WTC11 (cell line): ENCODE measurements at regions not wholly inside any gene's neighbourhood (a gene's known extent, or its start where the extent isn't known, plus 50 kb on each side); places are given as distances from the start of the nearest gene placed in this dataset.

ENCODE experiments used
- ATAC-seq: fragments of 200-7000 bp; cut with Tn5 transposase; 2 replicates; pipeline ENCODE4 v1.10.0; 2021; ENCODE audit warnings: mild to moderate bottlenecking, moderate library complexity
- CTCF ChIA-PET: fragments of 300-600 bp; sonication (Branson Sonifier 250); formaldehyde crosslinking; loops from one replicate; lab custom pipeline; 2021; ENCODE audit warnings: antibody characterized with exemption; lab: Charles Lee
- POLR2A ChIA-PET: fragments of 350-600 bp; sonication (Branson Sonifier 250); formaldehyde crosslinking; loops from one replicate; lab custom pipeline; 2021; ENCODE audit warnings: antibody characterized with exemption; lab: Charles Lee
- DNase-seq: peaks from one replicate; pipeline ENCODE4 v3.0.0; 2021; ENCODE audit warnings: low spot score
- H3K27ac Mint-ChIP-seq: 2 replicates; pipeline ENCODE4 v1.8.0; 2021; ENCODE audit warnings: mixed read lengths
- H3K27me3 Mint-ChIP-seq: 2 replicates; pipeline ENCODE4 v1.8.0; 2021; ENCODE audit warnings: low read depth, mild to moderate bottlenecking, moderate library complexity, mixed read lengths
- H3K36me3 Mint-ChIP-seq: 2 replicates; pipeline ENCODE4 v1.8.0; 2021; ENCODE audit warnings: mixed read lengths
- H3K4me1 Mint-ChIP-seq: 2 replicates; pipeline ENCODE4 v1.8.0; 2022; ENCODE audit warnings: mixed read lengths
- H3K4me3 Mint-ChIP-seq: 2 replicates; pipeline ENCODE4 v1.8.0; 2021; ENCODE audit warnings: mild to moderate bottlenecking, moderate library complexity, mixed read lengths
- H3K9me3 Mint-ChIP-seq: 2 replicates; pipeline ENCODE4 v1.8.0; 2021; ENCODE audit warnings: mixed read lengths
- AR ChIP-seq: fragments of 250-450 bp; sonication (Bioruptor Pico); IDR thresholded peaks from 2 replicates; pipeline ENCODE4 v1.9.0; 2021; ENCODE audit warnings: mild to moderate bottlenecking
- CBFB ChIP-seq: sonication (generic); formaldehyde crosslinking; IDR thresholded peaks from 2 replicates; pipeline ENCODE4 v1.8.1; 2022; ENCODE audit warnings: mild to moderate bottlenecking, low read depth, missing genetic modification reagents
- CTCF ChIP-seq: fragments of 200-600 bp; IDR thresholded peaks from 2 replicates; pipeline ENCODE4 v1.8.0; 2022; ENCODE audit warnings: antibody characterized with exemption
- E2F5 ChIP-seq: sonication (generic); formaldehyde crosslinking; IDR thresholded peaks from 2 replicates; pipeline ENCODE4 v1.8.1; 2022; ENCODE audit warnings: mild to moderate bottlenecking, moderate library complexity, missing genetic modification reagents
- EMX1 ChIP-seq: fragments of 250-450 bp; sonication (Bioruptor Pico); IDR thresholded peaks from 2 replicates; pipeline ENCODE4 v1.8.0; 2021; ENCODE audit warnings: mild to moderate bottlenecking
- ETV6 ChIP-seq: sonication (generic); formaldehyde crosslinking; IDR thresholded peaks from 2 replicates; pipeline ENCODE4 v1.8.1; 2022; ENCODE audit warnings: mild to moderate bottlenecking, missing genetic modification reagents
- FOXP1 ChIP-seq: sonication (generic); formaldehyde crosslinking; IDR thresholded peaks from 2 replicates; pipeline ENCODE4 v1.8.0; 2022; ENCODE audit warnings: missing genetic modification reagents, mild to moderate bottlenecking, moderate library complexity, borderline replicate concordance
- NR1H2 ChIP-seq: sonication (generic); formaldehyde crosslinking; IDR thresholded peaks from 2 replicates; pipeline ENCODE4 v1.9.0; 2021; ENCODE audit warnings: mild to moderate bottlenecking, moderate library complexity, missing genetic modification reagents
- NR2C2 ChIP-seq: sonication (generic); formaldehyde crosslinking; IDR thresholded peaks from 2 replicates; pipeline ENCODE4 v1.8.0; 2022; ENCODE audit warnings: mild to moderate bottlenecking, missing genetic modification reagents
- PRDM15 ChIP-seq: sonication (generic); formaldehyde crosslinking; IDR thresholded peaks from 2 replicates; pipeline ENCODE4 v1.8.0; 2022; ENCODE audit warnings: missing genetic modification reagents
- PRRX2 ChIP-seq: fragments of 250-450 bp; sonication (Bioruptor Pico); IDR thresholded peaks from 2 replicates; pipeline ENCODE4 v1.8.0; 2021; ENCODE audit warnings: mild to moderate bottlenecking
- SMAD3 ChIP-seq: sonication (generic); formaldehyde crosslinking; IDR thresholded peaks from 2 replicates; pipeline ENCODE4 v1.8.0; 2022; ENCODE audit warnings: missing genetic modification reagents, mild to moderate bottlenecking, borderline replicate concordance
- ZNF416 ChIP-seq: fragments of 250-450 bp; sonication (Bioruptor Pico); IDR thresholded peaks from 2 replicates; pipeline ENCODE4 v1.9.0; 2021; ENCODE audit warnings: mild to moderate bottlenecking, inconsistent platforms
- TF ChIP-seq, protein P1 (sequence below): fragments of 250-450 bp; sonication (Bioruptor Pico); IDR thresholded peaks from 2 replicates; pipeline ENCODE4 v1.9.0; 2021; ENCODE audit warnings: mild to moderate bottlenecking, borderline replicate concordance
- TF ChIP-seq, protein P2 (sequence below): sonication (generic); formaldehyde crosslinking; IDR thresholded peaks from 2 replicates; pipeline ENCODE4 v1.8.1; 2022; ENCODE audit warnings: low read depth, missing genetic modification reagents, borderline replicate concordance
- TF ChIP-seq, protein P3 (sequence below): sonication (generic); formaldehyde crosslinking; IDR thresholded peaks from 2 replicates; pipeline ENCODE4 v1.8.1; 2023; ENCODE audit warnings: mild to moderate bottlenecking, missing genetic modification reagents, moderate library complexity

DNA sequence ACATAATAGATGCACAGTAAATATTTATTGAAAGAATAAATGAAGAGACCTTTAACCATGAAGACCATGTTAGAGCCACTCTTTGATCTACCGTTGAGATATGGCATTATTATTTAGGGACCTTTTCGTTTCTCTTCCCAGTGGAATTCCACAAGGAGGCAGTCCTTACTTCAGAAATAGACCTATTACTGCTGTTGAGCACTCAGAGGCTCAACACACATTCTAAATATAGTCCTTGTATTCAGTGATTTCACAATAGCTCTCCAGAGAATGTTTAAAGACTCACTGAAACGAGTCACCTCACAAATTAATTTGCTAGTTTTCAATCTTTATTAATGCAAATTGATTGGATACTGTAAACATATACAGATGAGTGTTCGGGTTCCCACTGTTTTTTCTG is 603.8 kb downstream of the CDH8 start:
- no peaks in the 10 kb centered on the region; the same call in 1 of the 2 replicates for H3K27me3 Mint-ChIP-seq
- TF ChIP-seq PRRX2 (CRISPR knock-in tag): no peak
- no peak for TF ChIP-seq ETV6 (CRISPR knock-in tag)
- TF ChIP-seq PRDM15: no peak
- TF ChIP-seq FOXP1 (CRISPR knock-in tag): no peak
- TF ChIP-seq NR2C2 (CRISPR knock-in tag): no peak
- TF ChIP-seq SMAD3 (CRISPR knock-in tag): no peak
- TF ChIP-seq, protein P1, sequence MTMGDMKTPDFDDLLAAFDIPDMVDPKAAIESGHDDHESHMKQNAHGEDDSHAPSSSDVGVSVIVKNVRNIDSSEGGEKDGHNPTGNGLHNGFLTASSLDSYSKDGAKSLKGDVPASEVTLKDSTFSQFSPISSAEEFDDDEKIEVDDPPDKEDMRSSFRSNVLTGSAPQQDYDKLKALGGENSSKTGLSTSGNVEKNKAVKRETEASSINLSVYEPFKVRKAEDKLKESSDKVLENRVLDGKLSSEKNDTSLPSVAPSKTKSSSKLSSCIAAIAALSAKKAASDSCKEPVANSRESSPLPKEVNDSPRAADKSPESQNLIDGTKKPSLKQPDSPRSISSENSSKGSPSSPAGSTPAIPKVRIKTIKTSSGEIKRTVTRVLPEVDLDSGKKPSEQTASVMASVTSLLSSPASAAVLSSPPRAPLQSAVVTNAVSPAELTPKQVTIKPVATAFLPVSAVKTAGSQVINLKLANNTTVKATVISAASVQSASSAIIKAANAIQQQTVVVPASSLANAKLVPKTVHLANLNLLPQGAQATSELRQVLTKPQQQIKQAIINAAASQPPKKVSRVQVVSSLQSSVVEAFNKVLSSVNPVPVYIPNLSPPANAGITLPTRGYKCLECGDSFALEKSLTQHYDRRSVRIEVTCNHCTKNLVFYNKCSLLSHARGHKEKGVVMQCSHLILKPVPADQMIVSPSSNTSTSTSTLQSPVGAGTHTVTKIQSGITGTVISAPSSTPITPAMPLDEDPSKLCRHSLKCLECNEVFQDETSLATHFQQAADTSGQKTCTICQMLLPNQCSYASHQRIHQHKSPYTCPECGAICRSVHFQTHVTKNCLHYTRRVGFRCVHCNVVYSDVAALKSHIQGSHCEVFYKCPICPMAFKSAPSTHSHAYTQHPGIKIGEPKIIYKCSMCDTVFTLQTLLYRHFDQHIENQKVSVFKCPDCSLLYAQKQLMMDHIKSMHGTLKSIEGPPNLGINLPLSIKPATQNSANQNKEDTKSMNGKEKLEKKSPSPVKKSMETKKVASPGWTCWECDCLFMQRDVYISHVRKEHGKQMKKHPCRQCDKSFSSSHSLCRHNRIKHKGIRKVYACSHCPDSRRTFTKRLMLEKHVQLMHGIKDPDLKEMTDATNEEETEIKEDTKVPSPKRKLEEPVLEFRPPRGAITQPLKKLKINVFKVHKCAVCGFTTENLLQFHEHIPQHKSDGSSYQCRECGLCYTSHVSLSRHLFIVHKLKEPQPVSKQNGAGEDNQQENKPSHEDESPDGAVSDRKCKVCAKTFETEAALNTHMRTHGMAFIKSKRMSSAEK (CRISPR knock-in tag): no peak
- no peak for TF ChIP-seq NR1H2 (CRISPR knock-in tag)
- TF ChIP-seq, protein P2, sequence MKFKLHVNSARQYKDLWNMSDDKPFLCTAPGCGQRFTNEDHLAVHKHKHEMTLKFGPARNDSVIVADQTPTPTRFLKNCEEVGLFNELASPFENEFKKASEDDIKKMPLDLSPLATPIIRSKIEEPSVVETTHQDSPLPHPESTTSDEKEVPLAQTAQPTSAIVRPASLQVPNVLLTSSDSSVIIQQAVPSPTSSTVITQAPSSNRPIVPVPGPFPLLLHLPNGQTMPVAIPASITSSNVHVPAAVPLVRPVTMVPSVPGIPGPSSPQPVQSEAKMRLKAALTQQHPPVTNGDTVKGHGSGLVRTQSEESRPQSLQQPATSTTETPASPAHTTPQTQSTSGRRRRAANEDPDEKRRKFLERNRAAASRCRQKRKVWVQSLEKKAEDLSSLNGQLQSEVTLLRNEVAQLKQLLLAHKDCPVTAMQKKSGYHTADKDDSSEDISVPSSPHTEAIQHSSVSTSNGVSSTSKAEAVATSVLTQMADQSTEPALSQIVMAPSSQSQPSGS (CRISPR knock-in tag): no peak
- TF ChIP-seq CTCF: no peak
- no peak for TF ChIP-seq AR (CRISPR knock-in tag)
- no peak for TF ChIP-seq CBFB (CRISPR knock-in tag)
- TF ChIP-seq E2F5 (CRISPR knock-in tag): no peak
- no peak for TF ChIP-seq EMX1 (CRISPR knock-in tag)
- TF ChIP-seq, protein P3, sequence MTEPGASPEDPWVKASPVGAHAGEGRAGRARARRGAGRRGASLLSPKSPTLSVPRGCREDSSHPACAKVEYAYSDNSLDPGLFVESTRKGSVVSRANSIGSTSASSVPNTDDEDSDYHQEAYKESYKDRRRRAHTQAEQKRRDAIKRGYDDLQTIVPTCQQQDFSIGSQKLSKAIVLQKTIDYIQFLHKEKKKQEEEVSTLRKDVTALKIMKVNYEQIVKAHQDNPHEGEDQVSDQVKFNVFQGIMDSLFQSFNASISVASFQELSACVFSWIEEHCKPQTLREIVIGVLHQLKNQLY (CRISPR knock-in tag): no peak
- no peak for TF ChIP-seq ZNF416 (CRISPR knock-in tag)
- ChIA-PET POLR2A (no interaction called here), CTCF (no interaction called here)
- no peak overlapping the region for H3K4me3 Mint-ChIP-seq
- H3K9me3 Mint-ChIP-seq: no peaks in the 10 kb centered on the region
- DNase-seq (no peak), ATAC-seq (no peak)
- no peaks in the 10 kb centered on the region for H3K36me3 Mint-ChIP-seq
- H3K4me1 Mint-ChIP-seq: no peaks in the 10 kb centered on the region
- H3K27ac Mint-ChIP-seq: no peak overlapping the region
